Esophagus squamous epithelium (tissue), 5 donors: ENCODE measurements at regions not wholly inside any gene's neighbourhood (a gene's known extent, or its start where the extent isn't known, plus 50 kb on each side); places are given as distances from the start of the nearest gene placed in this dataset.

Experiments used
- DNase-seq: peaks from one replicate; lab custom pipeline; 2025; lab: John Stamatoyannopoulos, UW
- H3K27ac ChIP-seq, 4 donors: fragments of 200-600 bp; sonication (generic); one replicate each; pipeline ENCODE4 v1.5.1; 2016 to 2019; ENCODE audit warnings: mild to moderate bottlenecking in 1 of 4
- H3K27me3 ChIP-seq, 4 donors: fragments of 200-600 bp; sonication (generic); 1 replicate in 3 of 4; 2 replicates in 1 of 4; pipeline versions ENCODE4 v1.5.1 to v1.6.0; 2017 to 2021; ENCODE audit warnings: antibody characterized with exemption in 1 of 4
- H3K36me3 ChIP-seq, 3 donors: fragments of 200-600 bp; sonication (generic); one replicate each; pipeline ENCODE4 v1.5.1; 2016 to 2019
- H3K4me1 ChIP-seq, 3 donors: fragments of 200-600 bp; sonication (generic); one replicate each; pipeline ENCODE4 v1.5.1; 2017 to 2019
- H3K4me3 ChIP-seq, 4 donors: fragments of 200-600 bp; sonication (generic); 1 replicate in 3 of 4; 2 replicates in 1 of 4; pipeline ENCODE4 v1.5.1; 2016 to 2019; ENCODE audit warnings: mild to moderate bottlenecking in 2 of 4, moderate library complexity in 1 of 4
- H3K9me3 ChIP-seq, 3 donors: fragments of 200-600 bp; sonication (generic); one replicate each; pipeline ENCODE4 v1.5.1; 2016 to 2019
- CTCF ChIP-seq, 6 experiments: fragments of 450-650 bp in 4 of 6; fragments of 200-600 bp in 2 of 6; sonication (generic) in 2 of 6; IDR thresholded peaks; one replicate each; pipeline ENCODE4 v1.5.1; 2016 to 2019; ENCODE audit warnings: antibody characterized with exemption in 6 of 6, mild to moderate bottlenecking in 4 of 6, moderate library complexity in 4 of 6
- POLR2A ChIP-seq, 4 donors: fragments of 450-650 bp; IDR thresholded peaks; one replicate each; pipeline ENCODE4 v1.6.1; 2017; ENCODE audit warnings: antibody characterized with exemption in 4 of 4, mild to moderate bottlenecking in 4 of 4, moderate library complexity in 3 of 4
- WGBS, 2 donors: methylation state at CpG; one replicate each; pipeline ENCODE4 v1.1.5; 2018; 5-methylcytosine and 5-hydroxymethylcytosine counted together
- intact Hi-C: fragments of 100-400 bp; cut with DNase I; formaldehyde crosslinking; loops from one replicate; pipeline ENCODE4 v1.15.0; 2022
- donor health status: DM: yes; HTN: yes; CAD: no.

GRCh38 chr21:19123525-19123924 lies 719.9 kb upstream of the TMPRSS15 start:
- WGBS, 2 donors = 53 to 60% methylated on average over 2 of the region's 2 CpGs
- H3K36me3 ChIP-seq = no peaks in the 10 kb centered on the region
- intact Hi-C loops = no loop called here
- TF ChIP-seq CTCF (IDR thresholded peaks at IDR 0.05) = no peak
- TF ChIP-seq POLR2A (IDR thresholded peaks at IDR 0.05) = no peak
- H3K4me3 ChIP-seq = no peak overlapping the region
- no peaks in the 10 kb centered on the region for H3K4me1 ChIP-seq
- H3K27ac ChIP-seq = no peak overlapping the region
- no peak for DNase-seq
- no peaks in the 10 kb centered on the region for H3K27me3 ChIP-seq
- H3K9me3 ChIP-seq = no peaks in the 10 kb centered on the region

DNA sequence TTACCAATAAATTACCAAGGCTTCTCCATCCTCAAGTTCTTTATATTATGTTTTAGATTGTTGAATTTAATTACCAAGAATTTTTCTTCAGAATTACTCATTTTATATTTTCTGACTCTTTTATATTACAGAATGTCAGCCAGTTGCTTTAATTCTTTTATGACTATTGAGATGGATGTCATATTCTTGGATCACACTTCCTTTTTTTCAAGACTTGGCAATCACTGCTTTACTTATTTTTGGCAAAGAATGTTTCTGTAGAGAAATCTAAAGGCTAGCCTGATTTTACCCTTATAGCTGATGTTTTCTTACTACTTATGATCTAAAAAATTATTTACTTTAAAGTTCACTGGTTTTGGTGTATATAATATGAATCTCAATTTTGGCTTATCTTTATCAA lies 721.1 kb upstream of the TMPRSS15 start:
- Histone ChIP-seq H3K27ac (no peak overlapping the region), H3K9me3 (no peaks in the 10 kb centered on the region), H3K27me3 (no peaks in the 10 kb centered on the region), H3K4me3 (no peak overlapping the region), H3K4me1 (no peaks in the 10 kb centered on the region), H3K36me3 (no peaks in the 10 kb centered on the region)
- DNase-seq = no peak
- intact Hi-C loops = no loop called here
- TF ChIP-seq POLR2A (IDR thresholded peaks at IDR 0.05) (no peak), CTCF (IDR thresholded peaks at IDR 0.05) (no peak)

DNA sequence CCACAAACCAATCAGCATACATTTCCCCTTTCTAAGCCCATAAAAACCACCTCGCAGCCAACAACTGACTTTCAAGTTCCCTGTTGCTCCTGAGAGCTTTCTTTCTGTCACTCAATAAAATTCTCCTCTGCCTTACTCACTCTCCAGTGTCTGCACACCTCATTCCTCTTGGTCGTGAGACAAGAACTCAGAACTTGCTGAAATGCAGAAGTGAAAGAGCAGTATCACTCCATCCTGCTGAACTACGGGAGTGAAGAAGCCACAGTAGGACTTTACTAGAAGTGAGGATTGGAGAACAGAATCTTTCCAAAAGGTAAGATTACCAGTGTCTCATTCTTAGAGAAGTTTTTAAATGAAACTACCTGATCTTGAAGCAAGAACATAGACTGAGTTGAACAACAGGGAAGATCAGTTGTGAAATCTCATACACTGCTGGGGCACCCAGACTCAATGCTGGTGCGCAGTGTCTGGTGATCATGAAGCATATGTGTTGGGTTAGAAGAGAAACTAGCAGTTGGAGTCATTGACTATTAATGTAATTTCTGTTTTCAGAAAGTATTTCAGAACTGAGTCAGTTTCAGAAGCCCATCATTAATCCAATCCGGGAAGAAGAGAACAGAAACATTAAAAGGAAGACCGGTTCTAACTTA lies 726.9 kb upstream of the TMPRSS15 start:
- 59 to 67% methylated on average over 5 to 6 of the region's 6 CpGs for WGBS, 2 donors
- no peak for TF ChIP-seq CTCF (IDR thresholded peaks at IDR 0.05)
- no peak overlapping the region for H3K27ac ChIP-seq
- H3K27me3 ChIP-seq = no peaks in the 10 kb centered on the region
- intact Hi-C loops = no loop called here
- H3K4me3 ChIP-seq = no peak overlapping the region
- no peaks in the 10 kb centered on the region for H3K9me3 ChIP-seq
- no peaks in the 10 kb centered on the region for H3K36me3 ChIP-seq
- DNase-seq = no peak
- no peaks in the 10 kb centered on the region for H3K4me1 ChIP-seq

DNA sequence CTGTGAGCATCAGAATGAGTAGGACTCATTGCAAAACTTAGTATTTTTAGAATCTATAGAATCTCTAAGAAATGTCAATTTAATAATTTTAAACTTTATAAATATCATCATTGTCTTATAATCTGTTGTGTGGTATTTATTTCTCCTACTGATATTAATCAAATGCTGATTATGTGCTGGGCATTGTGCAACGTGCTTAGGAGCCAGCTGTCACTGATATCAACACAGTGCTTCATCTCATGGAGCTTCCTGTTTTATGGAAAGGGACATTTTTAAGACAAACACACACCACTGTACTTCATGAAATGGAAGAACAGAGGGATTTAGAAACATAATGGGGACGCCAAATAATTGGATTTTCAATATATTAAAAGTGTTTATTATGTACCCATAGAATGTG lies 737.9 kb upstream of the TMPRSS15 start:
- WGBS, 2 donors = 17 to 42% methylated on average over 2 of the region's 2 CpGs
- intact Hi-C loops = no loop called here
- no peak for DNase-seq

GRCh38 chr21:19145682-19146293 lies 742.2 kb upstream of the TMPRSS15 start:
- WGBS, 2 donors = 72 to 74% methylated on average over 4 of the region's 4 CpGs
- intact Hi-C loops = no loop called here
- DNase-seq = no peak
- no peaks in the 10 kb centered on the region for H3K27me3 ChIP-seq
- no peaks in the 10 kb centered on the region for H3K36me3 ChIP-seq
- no peak for TF ChIP-seq POLR2A (IDR thresholded peaks at IDR 0.05)
- no peak for TF ChIP-seq CTCF (IDR thresholded peaks at IDR 0.05)
- H3K4me1 ChIP-seq = no peaks in the 10 kb centered on the region
- H3K4me3 ChIP-seq = no peak overlapping the region
- peaks cover 0 to 3% (median 0%) of the 10 kb centered on the region in 3 donors for H3K9me3 ChIP-seq
- no peak overlapping the region for H3K27ac ChIP-seq

More for the DNA sequence above, 737.9 kb upstream of the TMPRSS15 start:
- Histone ChIP-seq H3K9me3 (peaks cover 0 to 4% (median 0%) of the 10 kb centered on the region in 3 donors), H3K4me3 (no peak overlapping the region), H3K27me3 (no peaks in the 10 kb centered on the region), H3K4me1 (no peaks in the 10 kb centered on the region), H3K27ac (no peak overlapping the region), H3K36me3 (no peaks in the 10 kb centered on the region)
- TF ChIP-seq POLR2A (IDR thresholded peaks at IDR 0.05) = no peak
